ENCODE measurements at regions not wholly inside any gene's neighbourhood (a gene's known extent, or its start where the extent isn't known, plus 50 kb on each side); places are given as distances from the start of the nearest gene placed in this dataset.

DNA sequence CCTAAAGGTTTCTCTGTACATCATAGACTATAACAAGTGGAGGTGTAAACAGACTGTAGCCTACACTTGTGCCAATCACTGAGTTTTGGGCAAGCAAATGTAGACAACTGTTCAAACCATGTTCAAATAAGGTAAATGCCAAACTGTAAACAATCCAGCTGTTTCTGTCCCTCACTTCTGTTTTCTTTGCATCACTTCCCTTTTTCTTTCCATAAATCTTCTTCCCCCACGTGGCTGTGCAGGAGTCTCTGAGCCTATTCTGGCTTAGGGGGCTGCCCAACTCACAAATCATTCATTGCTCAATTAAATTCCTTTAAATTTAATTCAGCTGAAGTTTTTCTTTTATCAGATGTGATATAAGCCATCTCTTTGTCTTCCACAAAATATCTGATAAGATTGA, 65.1 kb upstream of the CPM start:
- no peak for TF ChIP-seq POLR2AphosphoS5 (IDR thresholded peaks at IDR 0.05; ENCODE audit: borderline replicate concordance, low read depth, low read length)
- no peak for TF ChIP-seq EZH2 (IDR thresholded peaks at IDR 0.05)
